Activated T-cell treated with anti-CD3 and anti-CD28 coated beads, Interleukin-2, amount 50 U/mL, for 4 hours (primary cell): ENCODE measurements at regions not wholly inside any gene's neighbourhood (a gene's known extent, or its start where the extent isn't known, plus 50 kb on each side); places are given as distances from the start of the nearest gene placed in this dataset.
A peak's percentile ranks its signal among the peaks of the same experiment; 100 is the strongest.
"Not testable (repeated sequence)": the region's sequence is repeated elsewhere in the genome, so short reads cannot be mapped to it uniquely, and the experiment has no call there.

ENCODE experiments used
- ATAC-seq, 2 donors: fragments of 200-7000 bp; cut with Tn5 transposase; one replicate each; pipeline ENCODE4 v1.10.0; 2021
- DNase-seq: peaks from one replicate; pipeline ENCODE4 v3.0.0-alpha.2; 2020
- H3K27me3 Mint-ChIP-seq: one replicate; pipeline ENCODE4 v1.8.0; 2021; ENCODE audit warnings: low read depth, mixed read lengths
- H3K36me3 Mint-ChIP-seq: one replicate; pipeline ENCODE4 v1.8.0; 2022; ENCODE audit warnings: mixed read lengths; ENCODE audit not compliant: insufficient read depth
- H3K4me1 Mint-ChIP-seq: one replicate; pipeline ENCODE4 v1.8.0; 2021; ENCODE audit warnings: low read depth, mixed read lengths
- H3K4me3 Mint-ChIP-seq: one replicate; pipeline ENCODE4 v1.8.0; 2021; ENCODE audit warnings: mild to moderate bottlenecking, moderate library complexity, mixed read lengths
- H3K9me3 Mint-ChIP-seq: one replicate; pipeline ENCODE4 v1.8.0; 2021; ENCODE audit warnings: mixed read lengths

- ATAC-seq: no peak
- no peaks in the 10 kb centered on the region for H3K4me1 Mint-ChIP-seq
- H3K36me3 Mint-ChIP-seq: no peaks in the 10 kb centered on the region
- H3K9me3 Mint-ChIP-seq: no peaks in the 10 kb centered on the region
- H3K4me3 Mint-ChIP-seq: no peak overlapping the region
- no peak for DNase-seq
- H3K27me3 Mint-ChIP-seq: peaks cover 4% of the 10 kb centered on the region
Observed at GRCh38 chr6:14772188-14772587, 473.7 kb upstream of the JARID2 start.

DNA sequence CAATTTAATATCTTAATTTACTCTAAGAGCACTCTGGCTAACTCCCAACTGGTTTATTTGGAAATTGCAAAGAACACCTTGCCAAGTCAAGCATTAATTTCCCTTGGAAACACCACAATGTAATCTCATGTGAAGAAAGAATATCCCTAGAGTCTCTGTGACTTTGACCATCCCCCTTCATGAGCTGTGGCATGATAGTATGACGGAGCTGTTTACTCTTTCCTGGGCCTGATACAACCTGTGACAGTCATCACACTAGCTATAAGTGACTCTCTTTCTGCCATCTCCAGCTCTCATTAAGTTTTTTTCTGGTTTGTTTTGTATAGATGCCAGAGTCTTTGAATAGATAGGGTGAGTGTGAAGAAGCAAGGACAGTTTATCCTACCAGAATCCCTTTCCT, 470.3 kb upstream of the JARID2 start:
- ATAC-seq (no peak), DNase-seq (no peak)
- Mint-ChIP-seq H3K9me3 (no peaks in the 10 kb centered on the region), H3K4me1 (no peaks in the 10 kb centered on the region), H3K4me3 (no peak overlapping the region), H3K36me3 (no peaks in the 10 kb centered on the region), H3K27me3 (peaks cover 4% of the 10 kb centered on the region)

DNA sequence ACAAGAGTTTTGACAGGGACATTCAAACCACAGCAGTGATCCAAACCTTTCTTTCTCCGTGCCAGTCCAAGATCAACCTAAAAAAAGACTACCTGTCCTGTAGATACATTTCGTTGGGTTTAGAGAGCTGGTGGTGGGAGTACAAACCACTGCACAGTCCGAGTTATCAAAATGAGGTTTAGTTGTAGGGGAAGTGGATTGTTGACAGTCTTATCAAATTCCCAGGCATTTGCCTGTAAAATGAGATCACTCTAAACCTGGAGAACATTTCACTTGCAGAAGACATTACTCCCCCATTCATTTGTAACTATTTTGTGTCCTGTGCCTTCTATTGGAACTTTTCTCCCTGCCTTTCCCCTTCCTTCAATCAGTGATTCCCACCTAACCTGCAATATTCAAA, 469.6 kb upstream of the JARID2 start:
- H3K9me3 Mint-ChIP-seq: no peaks in the 10 kb centered on the region
- no peaks in the 10 kb centered on the region for H3K4me1 Mint-ChIP-seq
- no peak for DNase-seq
- no peak overlapping the region for H3K4me3 Mint-ChIP-seq
- H3K36me3 Mint-ChIP-seq: no peaks in the 10 kb centered on the region
- peaks cover 4% of the 10 kb centered on the region for H3K27me3 Mint-ChIP-seq
- no peak for ATAC-seq

GRCh38 chr6:14781772-14782525, 463.9 kb upstream of the JARID2 start:
- no peak overlapping the region for H3K4me3 Mint-ChIP-seq
- no peaks in the 10 kb centered on the region for H3K36me3 Mint-ChIP-seq
- no peaks in the 10 kb centered on the region for H3K27me3 Mint-ChIP-seq
- ATAC-seq (no peak), DNase-seq (no peak)
- peaks cover 16% of the 10 kb centered on the region for H3K4me1 Mint-ChIP-seq
- no peaks in the 10 kb centered on the region for H3K9me3 Mint-ChIP-seq

- H3K36me3 Mint-ChIP-seq, H3K9me3 Mint-ChIP-seq, H3K4me3 Mint-ChIP-seq, H3K27me3 Mint-ChIP-seq, ATAC-seq, DNase-seq: not testable (repeated sequence)
- H3K4me1 Mint-ChIP-seq: peaks cover 20% of the 10 kb centered on the region
Observed at GRCh38 chr6:14782921-14783464, 462.9 kb upstream of the JARID2 start.

DNA sequence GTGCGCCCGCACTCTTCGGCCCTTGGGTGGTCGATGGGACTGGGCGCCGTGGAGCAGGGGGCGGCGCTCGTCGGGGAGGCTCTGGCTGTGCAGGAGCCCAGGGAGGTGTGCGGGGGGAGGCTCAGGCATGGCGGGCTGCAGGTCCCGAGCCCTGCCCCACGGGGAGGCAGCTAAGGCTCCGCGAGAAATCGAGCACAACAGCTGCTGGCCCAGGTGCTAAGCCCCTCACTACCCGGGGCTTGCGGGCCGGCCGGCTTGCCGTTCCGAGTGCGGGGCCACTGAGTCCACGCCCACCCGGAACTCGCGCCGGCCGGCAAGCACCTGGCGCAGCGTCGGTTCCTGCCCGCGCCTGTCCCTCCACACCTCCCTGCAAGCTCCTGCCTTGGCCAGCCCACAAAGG, 462.3 kb upstream of the JARID2 start:
- no peaks in the 10 kb centered on the region for H3K9me3 Mint-ChIP-seq
- H3K36me3 Mint-ChIP-seq: no peaks in the 10 kb centered on the region
- no peak overlapping the region for H3K4me3 Mint-ChIP-seq
- no peak for ATAC-seq
- DNase-seq: no peak
- no peaks in the 10 kb centered on the region for H3K27me3 Mint-ChIP-seq
- peaks cover 20% of the 10 kb centered on the region for H3K4me1 Mint-ChIP-seq

- DNase-seq (no peak), ATAC-seq (peak; percentile 48 to 55)
- no peaks in the 10 kb centered on the region for H3K36me3 Mint-ChIP-seq
- peak overlapping the region; percentile 54 for H3K4me3 Mint-ChIP-seq
- no peaks in the 10 kb centered on the region for H3K9me3 Mint-ChIP-seq
- H3K27me3 Mint-ChIP-seq: no peaks in the 10 kb centered on the region
- H3K4me1 Mint-ChIP-seq: peaks cover 20% of the 10 kb centered on the region
Observed at GRCh38 chr6:14784596-14785492, 461.0 kb upstream of the JARID2 start.

- Mint-ChIP-seq H3K27me3 (no peaks in the 10 kb centered on the region), H3K4me1 (peaks cover 20% of the 10 kb centered on the region), H3K4me3 (no peak overlapping the region), H3K36me3 (no peaks in the 10 kb centered on the region), H3K9me3 (no peaks in the 10 kb centered on the region)
- DNase-seq (no peak), ATAC-seq (no peak)
Observed at GRCh38 chr6:14785493-14785790, 460.4 kb upstream of the JARID2 start.

DNA sequence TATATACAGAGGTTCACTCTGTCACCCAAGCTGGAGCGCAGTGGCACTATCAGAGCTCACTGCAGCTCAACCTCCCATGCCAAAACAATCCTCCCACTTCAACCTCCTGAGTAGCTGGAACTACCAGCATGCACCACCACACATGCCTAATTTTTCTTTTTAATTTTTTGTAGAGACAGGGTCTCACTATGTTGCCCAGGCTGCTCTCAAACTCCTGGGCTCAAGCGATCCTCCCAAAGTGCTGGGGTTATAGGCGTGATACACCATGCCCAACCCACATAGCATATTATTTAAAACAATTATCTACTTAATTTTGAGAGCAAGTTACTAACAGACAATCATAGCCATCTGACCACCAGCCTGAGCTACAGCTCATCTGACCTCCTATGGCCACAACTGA, 459.9 kb upstream of the JARID2 start:
- Mint-ChIP-seq H3K36me3 (no peaks in the 10 kb centered on the region), H3K27me3 (no peaks in the 10 kb centered on the region), H3K4me3 (no peak overlapping the region), H3K9me3 (no peaks in the 10 kb centered on the region), H3K4me1 (peaks cover 20% of the 10 kb centered on the region)
- DNase-seq: no peak
- no peak for ATAC-seq

DNA sequence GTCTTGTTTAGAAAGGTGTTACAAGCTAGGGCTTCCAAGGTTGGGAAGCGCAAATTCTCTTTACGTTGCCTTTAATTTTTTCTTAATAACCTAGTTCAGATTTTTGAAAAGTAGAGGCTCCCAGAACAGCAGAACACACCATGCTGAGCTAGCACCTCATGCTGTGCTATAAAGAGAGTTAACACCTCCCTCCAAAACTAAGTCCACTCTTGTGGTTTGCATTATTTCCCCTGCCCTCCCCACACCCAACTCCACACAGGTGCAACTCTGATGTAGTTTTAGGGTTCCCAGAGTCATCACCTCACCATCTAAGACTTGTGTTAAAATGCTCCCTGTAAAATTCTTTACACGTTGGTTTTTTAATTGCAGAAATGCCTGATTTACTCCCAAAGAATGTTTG, 459.4 kb upstream of the JARID2 start:
- Mint-ChIP-seq H3K9me3 (no peaks in the 10 kb centered on the region), H3K4me3 (no peak overlapping the region), H3K36me3 (no peaks in the 10 kb centered on the region), H3K4me1 (peaks cover 20% of the 10 kb centered on the region), H3K27me3 (no peaks in the 10 kb centered on the region)
- ATAC-seq: no peak
- no peak for DNase-seq

DNA sequence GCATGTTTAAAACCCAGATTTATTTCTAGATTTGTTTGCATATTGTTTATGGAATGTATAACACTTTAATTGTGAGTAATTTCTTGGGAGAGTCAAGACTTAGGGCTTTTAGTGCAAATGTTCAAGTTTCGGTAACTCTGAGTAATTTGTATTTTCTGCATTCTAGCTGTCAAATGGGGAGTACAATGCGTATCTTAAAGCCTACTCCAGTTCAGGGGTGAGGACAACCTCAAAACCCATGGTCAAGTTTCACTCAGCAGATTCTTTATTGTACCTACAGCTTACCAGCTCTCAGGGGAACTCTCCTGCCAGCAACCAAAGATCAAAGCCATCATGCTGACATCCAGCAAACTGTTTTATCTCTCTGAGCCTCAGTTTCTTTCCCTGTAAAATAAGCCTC, 458.6 kb upstream of the JARID2 start:
- Mint-ChIP-seq H3K27me3 (no peaks in the 10 kb centered on the region), H3K4me1 (peaks cover 20% of the 10 kb centered on the region), H3K9me3 (no peaks in the 10 kb centered on the region), H3K36me3 (no peaks in the 10 kb centered on the region), H3K4me3 (no peak overlapping the region)
- ATAC-seq (no peak), DNase-seq (no peak)

GRCh38 chr6:14787677-14788076, 458.2 kb upstream of the JARID2 start:
- ATAC-seq (no peak), DNase-seq (no peak)
- Mint-ChIP-seq H3K9me3 (no peaks in the 10 kb centered on the region), H3K4me1 (peaks cover 20% of the 10 kb centered on the region), H3K4me3 (no peak overlapping the region), H3K36me3 (no peaks in the 10 kb centered on the region), H3K27me3 (no peaks in the 10 kb centered on the region)

DNA sequence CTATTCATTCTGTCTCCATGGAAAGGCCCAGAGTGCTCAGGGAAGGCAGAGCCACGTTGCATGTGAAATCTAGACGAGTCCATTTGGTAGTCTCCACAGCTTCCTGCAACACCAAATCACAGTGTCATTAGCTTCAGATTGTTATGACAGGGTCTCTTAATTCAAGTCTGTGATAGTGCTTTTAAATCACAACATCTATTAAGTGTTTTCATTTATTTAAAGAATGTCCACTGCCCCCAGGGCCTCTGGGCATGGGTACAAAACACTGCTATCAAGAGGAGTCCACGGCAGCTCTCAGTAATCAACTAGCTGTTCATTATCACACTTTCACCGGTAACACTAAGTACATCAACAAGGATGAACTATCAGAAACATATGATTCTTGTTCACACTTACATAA, 455.9 kb upstream of the JARID2 start:
- ATAC-seq (no peak), DNase-seq (no peak)
- Mint-ChIP-seq H3K9me3 (no peaks in the 10 kb centered on the region), H3K4me1 (peaks cover 12% of the 10 kb centered on the region), H3K36me3 (no peaks in the 10 kb centered on the region), H3K4me3 (no peak overlapping the region), H3K27me3 (no peaks in the 10 kb centered on the region)

- peaks cover 7% of the 10 kb centered on the region for H3K4me1 Mint-ChIP-seq
- no peak for DNase-seq
- H3K9me3 Mint-ChIP-seq: no peaks in the 10 kb centered on the region
- H3K27me3 Mint-ChIP-seq: no peaks in the 10 kb centered on the region
- H3K36me3 Mint-ChIP-seq: no peaks in the 10 kb centered on the region
- no peak for ATAC-seq
- H3K4me3 Mint-ChIP-seq: no peak overlapping the region
Observed at GRCh38 chr6:14790976-14791375, 454.9 kb upstream of the JARID2 start.

DNA sequence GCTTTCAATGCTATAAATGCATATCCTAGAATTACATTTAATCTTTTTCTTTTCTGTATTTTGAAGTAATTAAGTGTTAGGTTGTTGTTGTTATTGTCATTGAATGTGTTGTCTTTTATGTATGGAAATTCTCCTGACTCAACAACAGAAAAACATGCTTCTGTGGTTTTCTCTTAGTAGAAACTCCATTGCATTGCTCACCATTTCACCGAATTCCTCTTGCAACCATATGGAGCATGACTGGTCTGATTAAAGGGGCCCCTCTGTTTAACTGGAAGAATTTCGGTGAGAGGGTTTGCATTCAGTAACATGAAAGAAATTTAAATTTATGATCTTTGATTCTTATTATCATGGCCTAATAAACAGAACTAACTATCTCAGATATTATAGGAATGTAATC, 454.3 kb upstream of the JARID2 start:
- Mint-ChIP-seq H3K27me3 (no peaks in the 10 kb centered on the region), H3K4me1 (peaks cover 7% of the 10 kb centered on the region), H3K4me3 (no peak overlapping the region), H3K9me3 (no peaks in the 10 kb centered on the region), H3K36me3 (no peaks in the 10 kb centered on the region)
- DNase-seq: no peak
- no peak for ATAC-seq
